T-helper 1 cell (primary cell): ENCODE measurements at regions not wholly inside any gene's neighbourhood (a gene's known extent, or its start where the extent isn't known, plus 50 kb on each side); places are given as distances from the start of the nearest gene placed in this dataset.
"Not testable (repeated sequence)": the region's sequence is repeated elsewhere in the genome, so short reads cannot be mapped to it uniquely, and the experiment has no call there.

Experiments used
- DNase-seq, 5 donors: peaks; one replicate each; pipeline ENCODE4 v3.0.0-alpha.2; 2012 to 2020

GRCh38 chr14:40096968-40097367 lies 664.7 kb upstream of the FBXO33 start:
- DNase-seq, result no peak

- DNase-seq, result no peak
These were observed 661.6 kb upstream of the FBXO33 start for GRCh38 chr14:40093800-40094199.

- DNase-seq, result no peak
These were observed 641.9 kb upstream of the FBXO33 start for GRCh38 chr14:40074169-40074568.

- DNase-seq, result no peak
These were observed 639.9 kb upstream of the FBXO33 start for GRCh38 chr14:40072175-40072574.

- DNase-seq, result no peak
These were observed 627.0 kb upstream of the FBXO33 start for GRCh38 chr14:40058901-40059897.

GRCh38 chr14:40053416-40053815 lies 621.2 kb upstream of the FBXO33 start:
- DNase-seq, result no peak

- no peak for DNase-seq
These were observed 596.8 kb upstream of the FBXO33 start for GRCh38 chr14:40028991-40029390.

GRCh38 chr14:40025101-40025500 lies 592.9 kb upstream of the FBXO33 start:
- no peak for DNase-seq

- DNase-seq, result no peak
These were observed 578.7 kb upstream of the FBXO33 start for GRCh38 chr14:40010961-40011360.

GRCh38 chr14:40009771-40010170 lies 577.5 kb upstream of the FBXO33 start:
- DNase-seq, result no peak

- not testable (repeated sequence) for DNase-seq
These were observed 576.1 kb upstream of the FBXO33 start for GRCh38 chr14:40008345-40008744.

GRCh38 chr14:40004871-40005500 lies 572.8 kb upstream of the FBXO33 start:
- no peak for DNase-seq

GRCh38 chr14:40003773-40004172 lies 571.5 kb upstream of the FBXO33 start:
- no peak for DNase-seq

GRCh38 chr14:39998854-39999253 lies 566.6 kb upstream of the FBXO33 start:
- no peak for DNase-seq

GRCh38 chr14:39998114-39998513 lies 565.9 kb upstream of the FBXO33 start:
- no peak for DNase-seq

GRCh38 chr14:39991041-39991440 lies 558.8 kb upstream of the FBXO33 start:
- DNase-seq, result no peak

GRCh38 chr14:39988939-39989338 lies 556.7 kb upstream of the FBXO33 start:
- DNase-seq, result no peak

- DNase-seq, result no peak
These were observed 552.1 kb upstream of the FBXO33 start for GRCh38 chr14:39984323-39984722.

- DNase-seq, result no peak
These were observed 545.0 kb upstream of the FBXO33 start for GRCh38 chr14:39977198-39977597.

- DNase-seq, result no peak
These were observed 541.8 kb upstream of the FBXO33 start for GRCh38 chr14:39974036-39974435.

GRCh38 chr14:39972704-39973103 lies 540.5 kb upstream of the FBXO33 start:
- DNase-seq, result no peak

GRCh38 chr14:39967885-39968284 lies 535.7 kb upstream of the FBXO33 start:
- DNase-seq, result no peak

GRCh38 chr14:39957987-39958386 lies 525.8 kb upstream of the FBXO33 start:
- no peak for DNase-seq

- DNase-seq, result no peak
These were observed 525.1 kb upstream of the FBXO33 start for GRCh38 chr14:39957290-39957689.
